Lower leg skin (tissue), 4 donors: ENCODE measurements at regions not wholly inside any gene's neighbourhood (a gene's known extent, or its start where the extent isn't known, plus 50 kb on each side); places are given as distances from the start of the nearest gene placed in this dataset.

Source experiments
- DNase-seq, 2 donors: peaks; one replicate each; pipeline ENCODE4 v3.0.0-alpha.2; 2019; ENCODE audit warnings: low spot score in 2 of 2
- H3K4me3 ChIP-seq: fragments of 200-600 bp; sonication (generic); 2 replicates; pipeline ENCODE4 v1.5.1; 2017; ENCODE audit warnings: mild to moderate bottlenecking, low read depth; ENCODE audit not compliant: poor library complexity, severe bottlenecking
- POLR2A ChIP-seq, 2 donors: fragments of 450-650 bp; IDR thresholded peaks; one replicate each; pipeline ENCODE4 v1.6.1; 2016 to 2017; ENCODE audit warnings: antibody characterized with exemption in 2 of 2, mild to moderate bottlenecking in 1 of 2, moderate library complexity in 1 of 2
- WGBS, 2 donors: methylation state at CpG; one replicate each; pipeline ENCODE4 v1.1.5; 2018; 5-methylcytosine and 5-hydroxymethylcytosine counted together
- intact Hi-C: fragments of 100-400 bp; cut with DNase I; formaldehyde crosslinking; loops from one replicate; pipeline ENCODE4 v1.15.0; 2023; ENCODE audit warnings: low total_unique reads
- TF ChIP-seq, protein P1 (sequence below), 3 donors: fragments of 450-650 bp; IDR thresholded peaks; one replicate each; pipeline ENCODE4 v1.5.1; 2016; ENCODE audit warnings: antibody characterized with exemption in 3 of 3, mild to moderate bottlenecking in 3 of 3, moderate library complexity in 2 of 3

DNA sequence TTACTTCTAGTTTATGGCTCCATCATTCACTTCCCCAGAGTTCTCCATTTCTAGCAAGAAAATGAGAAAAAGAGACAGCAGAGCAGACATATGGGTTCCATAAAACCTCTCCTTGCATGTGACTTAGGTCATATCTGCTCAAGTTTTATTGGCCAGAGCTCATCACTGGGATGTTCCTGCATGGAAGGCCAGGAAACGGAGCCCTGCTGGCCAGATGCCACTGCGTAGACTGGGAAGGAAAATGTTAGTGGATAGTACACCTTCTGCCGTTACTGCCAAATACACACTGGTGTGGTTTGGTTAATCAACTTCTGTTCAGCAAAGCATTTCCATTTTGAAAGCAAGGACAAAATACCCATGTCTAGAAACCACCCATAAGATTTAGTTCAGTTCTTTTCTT lies 220.6 kb upstream of the TSHZ2 start:
- no peak for DNase-seq
- intact Hi-C loops = loop anchor here (5.0 kb wide), 1 partner anchor 1469 kb away; no protein-coding TSS in a partner anchor
- H3K4me3 ChIP-seq = no peak overlapping the region
- 64 to 67% methylated on average over 3 of the region's 3 CpGs for WGBS, 2 donors
- no peak for TF ChIP-seq POLR2A (IDR thresholded peaks at IDR 0.05)
- TF ChIP-seq, protein P1, sequence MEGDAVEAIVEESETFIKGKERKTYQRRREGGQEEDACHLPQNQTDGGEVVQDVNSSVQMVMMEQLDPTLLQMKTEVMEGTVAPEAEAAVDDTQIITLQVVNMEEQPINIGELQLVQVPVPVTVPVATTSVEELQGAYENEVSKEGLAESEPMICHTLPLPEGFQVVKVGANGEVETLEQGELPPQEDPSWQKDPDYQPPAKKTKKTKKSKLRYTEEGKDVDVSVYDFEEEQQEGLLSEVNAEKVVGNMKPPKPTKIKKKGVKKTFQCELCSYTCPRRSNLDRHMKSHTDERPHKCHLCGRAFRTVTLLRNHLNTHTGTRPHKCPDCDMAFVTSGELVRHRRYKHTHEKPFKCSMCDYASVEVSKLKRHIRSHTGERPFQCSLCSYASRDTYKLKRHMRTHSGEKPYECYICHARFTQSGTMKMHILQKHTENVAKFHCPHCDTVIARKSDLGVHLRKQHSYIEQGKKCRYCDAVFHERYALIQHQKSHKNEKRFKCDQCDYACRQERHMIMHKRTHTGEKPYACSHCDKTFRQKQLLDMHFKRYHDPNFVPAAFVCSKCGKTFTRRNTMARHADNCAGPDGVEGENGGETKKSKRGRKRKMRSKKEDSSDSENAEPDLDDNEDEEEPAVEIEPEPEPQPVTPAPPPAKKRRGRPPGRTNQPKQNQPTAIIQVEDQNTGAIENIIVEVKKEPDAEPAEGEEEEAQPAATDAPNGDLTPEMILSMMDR (IDR thresholded peaks at IDR 0.05) = no peak

DNA sequence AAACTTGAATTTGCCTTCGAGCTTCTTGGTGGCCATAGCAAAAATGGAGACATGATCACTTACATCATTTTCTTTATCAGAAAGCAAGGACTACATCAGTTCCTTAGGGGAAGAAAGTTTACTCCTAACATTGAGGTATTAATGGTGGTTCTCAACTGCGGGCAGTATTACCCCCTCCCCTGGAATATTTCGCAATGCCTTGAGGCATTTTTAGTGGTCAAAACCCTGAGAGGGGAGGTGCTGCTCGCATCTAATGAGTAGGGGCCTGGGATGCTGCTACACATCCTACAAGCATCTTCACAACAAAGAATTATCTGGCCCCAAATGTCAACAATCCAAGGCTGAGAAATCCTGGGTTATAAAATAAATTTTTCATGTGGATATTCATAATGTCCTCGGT lies 222.2 kb upstream of the TSHZ2 start:
- TF ChIP-seq, protein P1 (IDR thresholded peaks at IDR 0.05) = no peak
- no peak for TF ChIP-seq POLR2A (IDR thresholded peaks at IDR 0.05)
- intact Hi-C loops = loop anchor here (5.0 kb wide), 1 partner anchor 1468 kb away; no protein-coding TSS in a partner anchor
- DNase-seq = no peak

DNA sequence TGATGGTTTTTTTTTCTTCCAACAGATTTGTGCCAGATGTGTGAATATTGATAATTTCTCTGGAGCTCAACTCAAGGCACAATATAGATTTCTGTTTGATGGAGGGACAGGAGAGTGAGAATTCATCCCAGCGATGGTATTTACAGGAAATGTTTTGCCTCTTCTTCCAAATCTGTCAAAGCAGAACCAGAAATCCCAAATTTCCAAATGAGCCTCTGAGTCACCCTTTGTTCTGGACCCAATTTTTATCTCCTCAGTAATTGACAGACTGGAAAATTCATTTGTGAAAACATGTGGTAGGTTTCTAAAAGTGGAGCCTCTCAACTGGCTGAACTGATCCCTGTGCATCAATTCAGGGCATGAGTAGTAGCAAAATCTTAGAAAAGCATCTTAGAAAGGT lies 223.2 kb upstream of the TSHZ2 start:
- H3K4me3 ChIP-seq = no peak overlapping the region
- intact Hi-C loops = no loop called here
- 38 to 50% methylated on average over 1 of the region's 1 CpG for WGBS, 2 donors
- TF ChIP-seq, protein P1 (IDR thresholded peaks at IDR 0.05) = no peak
- no peak for TF ChIP-seq POLR2A (IDR thresholded peaks at IDR 0.05)
- peak in 1 of 2 donors; percentile 20 for DNase-seq

More for the DNA sequence above, 222.2 kb upstream of the TSHZ2 start:
- 83 to 91% methylated on average over 5 of the region's 5 CpGs for WGBS, 2 donors
- no peak overlapping the region for H3K4me3 ChIP-seq

DNA sequence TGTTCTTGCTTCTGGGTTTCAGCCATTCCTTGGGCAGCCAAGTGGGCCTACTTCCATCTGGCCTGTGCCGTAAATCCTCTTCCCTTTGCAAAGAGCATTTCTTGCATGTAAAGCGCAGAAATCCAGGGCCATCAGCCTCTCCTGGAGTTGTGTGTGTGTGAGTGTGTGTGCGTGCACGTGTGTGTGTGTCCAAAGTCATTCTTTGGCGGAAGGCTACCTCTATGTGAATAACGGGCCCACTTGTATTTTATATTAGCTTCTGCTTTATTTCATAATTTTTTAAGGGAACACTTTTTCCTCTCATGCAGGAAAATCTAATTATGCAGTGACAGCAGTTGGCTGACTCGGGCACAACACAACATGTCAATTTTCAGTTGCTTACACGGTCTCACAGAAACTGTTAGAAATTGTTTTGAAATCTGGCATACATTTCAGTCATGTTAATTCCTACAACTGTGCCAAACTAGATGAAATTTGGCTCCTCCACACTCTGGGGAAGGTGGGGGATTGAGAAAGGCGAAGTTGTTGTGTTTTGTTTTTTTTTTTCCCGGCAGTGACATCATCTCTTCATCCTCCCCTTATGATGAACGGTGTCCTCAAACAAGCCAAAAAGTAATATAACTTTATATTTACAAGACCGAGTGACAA lies 223.7 kb upstream of the TSHZ2 start:
- peak in 1 of 2 donors; percentile 30 for DNase-seq
- whole genome bisulfite sequencing, 2 donors = 46 to 57% methylated on average over 12 of the region's 12 CpGs
- TF ChIP-seq, protein P1 (IDR thresholded peaks at IDR 0.05) = no peak
- TF ChIP-seq POLR2A (IDR thresholded peaks at IDR 0.05) = no peak

DNA sequence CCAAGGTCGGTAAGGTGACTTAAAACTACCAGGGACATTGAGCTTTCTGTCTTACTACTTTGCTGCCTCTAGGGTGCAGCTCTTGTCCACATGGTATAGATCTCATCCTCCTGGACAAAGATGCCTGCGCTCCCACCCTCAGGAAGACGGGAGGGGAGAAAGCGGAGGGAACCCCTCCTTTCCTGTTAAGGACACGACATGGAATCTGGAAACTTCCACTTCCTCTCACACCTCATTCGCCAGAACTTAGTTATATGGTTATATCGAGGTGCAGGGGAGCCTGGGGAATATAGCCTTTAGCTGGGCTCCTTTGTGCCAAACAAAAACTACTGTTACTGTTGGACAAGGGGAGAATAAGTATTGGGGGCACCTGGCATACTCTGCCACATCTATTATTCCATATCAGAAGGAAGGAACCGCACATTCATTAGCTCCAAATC lies 224.3 kb upstream of the TSHZ2 start:
- no peak for TF ChIP-seq POLR2A (IDR thresholded peaks at IDR 0.05)
- TF ChIP-seq, protein P1 (IDR thresholded peaks at IDR 0.05) = no peak
- WGBS, 2 donors = 53 to 59% methylated on average over 8 of the region's 8 CpGs
- intact Hi-C loops = no loop called here
- DNase-seq = no peak
- no peak overlapping the region for H3K4me3 ChIP-seq

More for the DNA sequence above, 223.7 kb upstream of the TSHZ2 start:
- intact Hi-C loops = no loop called here
- H3K4me3 ChIP-seq = no peak overlapping the region

DNA sequence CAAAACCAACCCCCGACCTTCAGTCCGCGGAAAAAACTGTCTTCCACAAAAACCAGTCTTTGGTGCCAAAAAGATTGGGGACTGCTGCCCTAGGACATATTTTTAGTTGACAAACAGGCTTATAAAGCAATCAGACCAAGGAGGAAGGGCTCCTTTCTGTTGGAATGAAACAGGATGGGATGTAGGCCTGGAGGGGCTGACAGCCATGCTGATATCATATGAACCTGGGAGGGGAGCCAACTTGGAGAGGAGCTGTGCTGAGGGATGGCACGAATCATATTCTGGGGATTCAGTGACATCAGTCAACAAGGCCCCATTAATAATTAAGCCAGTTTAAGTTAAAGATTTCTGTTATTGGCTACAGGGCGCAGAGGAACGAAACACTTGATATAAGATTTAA lies 225.4 kb upstream of the TSHZ2 start:
- DNase-seq = no peak
- 86 to 87% methylated on average over 6 of the region's 6 CpGs for WGBS, 2 donors
- no peak for TF ChIP-seq POLR2A (IDR thresholded peaks at IDR 0.05)
- TF ChIP-seq, protein P1 (IDR thresholded peaks at IDR 0.05) = no peak

More for the DNA sequence above, 225.4 kb upstream of the TSHZ2 start:
- H3K4me3 ChIP-seq = no peak overlapping the region
- intact Hi-C loops = no loop called here
